HG03432 (cell line): ENCODE measurements at regions not wholly inside any gene's neighbourhood (a gene's known extent, or its start where the extent isn't known, plus 50 kb on each side); places are given as distances from the start of the nearest gene placed in this dataset.
A peak's percentile ranks its signal among the peaks of the same experiment; 100 is the strongest.

Source experiments
- ATAC-seq: cut with Tn5 transposase; IDR thresholded peaks from one replicate; pipeline ENCODE4 v1.9.1; 2021; ENCODE audit warnings: mild to moderate bottlenecking, moderate library complexity; ENCODE audit not compliant: unreplicated experiment

- ATAC-seq: peak; percentile 97
Observed at GRCh38 chr16:66315210-66315825, 51.2 kb upstream of the CDH5 start.

GRCh38 chr16:66311306-66311705 is 55.2 kb upstream of the CDH5 start:
- no peak for ATAC-seq

- ATAC-seq: no peak
Observed at GRCh38 chr16:66309215-66309807, 57.2 kb upstream of the CDH5 start.

GRCh38 chr16:66308096-66308495 is 58.4 kb upstream of the CDH5 start:
- ATAC-seq: no peak

GRCh38 chr16:66306366-66307150 is 59.9 kb upstream of the CDH5 start:
- ATAC-seq: no peak

GRCh38 chr16:66304961-66305360 is 61.5 kb upstream of the CDH5 start:
- ATAC-seq: no peak

- no peak for ATAC-seq
Observed at GRCh38 chr16:66304151-66304550, 62.3 kb upstream of the CDH5 start.

GRCh38 chr16:66300501-66300900 is 66.0 kb upstream of the CDH5 start:
- no peak for ATAC-seq

- no peak for ATAC-seq
Observed at GRCh38 chr16:66300037-66300436, 66.5 kb upstream of the CDH5 start.

- no peak for ATAC-seq
Observed at GRCh38 chr16:66299349-66299748, 67.1 kb upstream of the CDH5 start.

- ATAC-seq: no peak
Observed at GRCh38 chr16:66298571-66299120, 67.8 kb upstream of the CDH5 start.

GRCh38 chr16:66298006-66298405 is 68.5 kb upstream of the CDH5 start:
- no peak for ATAC-seq

GRCh38 chr16:66296591-66296990 is 69.9 kb upstream of the CDH5 start:
- no peak for ATAC-seq

GRCh38 chr16:66295761-66296546 is 70.5 kb upstream of the CDH5 start:
- no peak for ATAC-seq

GRCh38 chr16:66295213-66295612 is 71.3 kb upstream of the CDH5 start:
- ATAC-seq: no peak

GRCh38 chr16:66294507-66294906 is 72.0 kb upstream of the CDH5 start:
- no peak for ATAC-seq

- ATAC-seq: no peak
Observed at GRCh38 chr16:66293932-66294331, 72.6 kb upstream of the CDH5 start.

GRCh38 chr16:66293207-66293735 is 73.2 kb upstream of the CDH5 start:
- ATAC-seq: no peak

- no peak for ATAC-seq
Observed at GRCh38 chr16:66292241-66292935, 74.1 kb upstream of the CDH5 start.

GRCh38 chr16:66291833-66292232 is 74.7 kb upstream of the CDH5 start:
- no peak for ATAC-seq
